SIG-M5 treated with dmso at 0.1 percent for 504 hours (cell line): ENCODE measurements at regions not wholly inside any gene's neighbourhood (a gene's known extent, or its start where the extent isn't known, plus 50 kb on each side); places are given as distances from the start of the nearest gene placed in this dataset.

Source experiments
- DNase-seq: peaks from one replicate; lab custom pipeline; 2025; ENCODE audit not compliant: unreplicated experiment; lab: John Stamatoyannopoulos, UW

GRCh38 chr10:69738858-69739435 is 62.8 kb upstream of the COL13A1 start:
- DNase-seq: no peak

DNA sequence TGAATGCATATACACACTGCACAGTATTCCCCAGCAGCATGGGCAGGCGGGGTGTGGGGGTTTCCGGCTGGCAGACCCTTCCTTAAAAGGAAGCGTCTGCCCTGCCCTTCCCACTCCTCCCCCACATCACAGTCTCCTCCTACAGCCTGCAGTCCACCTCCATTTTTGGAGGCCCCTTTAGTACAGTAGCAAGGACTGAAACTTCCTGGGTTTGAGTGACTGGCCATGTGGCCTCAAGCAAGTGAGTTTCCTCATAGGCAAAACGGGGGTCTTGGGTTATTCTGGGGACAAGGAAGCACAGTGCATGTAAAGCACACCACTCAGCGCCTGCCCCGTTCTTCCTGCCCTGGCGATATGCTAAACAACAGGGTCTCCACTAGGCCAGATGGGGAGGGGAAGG is 62.1 kb upstream of the COL13A1 start:
- DNase-seq: no peak

GRCh38 chr10:69740126-69740525 is 61.6 kb upstream of the COL13A1 start:
- DNase-seq: no peak

DNA sequence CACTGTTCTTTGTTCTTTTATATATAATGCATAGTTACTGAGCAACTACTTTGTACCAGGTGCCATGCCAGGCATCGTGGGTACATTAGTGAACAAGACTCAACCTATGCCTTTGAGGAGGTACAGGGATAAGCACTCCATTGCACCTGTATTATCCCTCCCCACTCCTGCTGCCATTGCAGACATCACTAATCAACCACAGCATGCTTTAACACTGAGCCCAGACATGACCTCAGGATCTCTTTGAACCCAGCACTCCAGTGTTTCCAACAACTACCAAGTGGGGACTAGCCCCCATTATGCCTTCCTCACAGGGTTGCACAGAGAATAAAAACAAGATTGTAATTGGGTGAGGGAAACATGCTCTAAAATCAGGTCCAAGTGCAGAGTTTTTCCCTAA is 60.5 kb upstream of the COL13A1 start:
- no peak for DNase-seq

- DNase-seq: no peak
These were observed 59.9 kb upstream of the COL13A1 start for GRCh38 chr10:69741671-69742355.

- DNase-seq: no peak
These were observed 59.4 kb upstream of the COL13A1 start for GRCh38 chr10:69742356-69742695.

GRCh38 chr10:69742928-69743602 is 58.6 kb upstream of the COL13A1 start:
- DNase-seq: no peak

DNA sequence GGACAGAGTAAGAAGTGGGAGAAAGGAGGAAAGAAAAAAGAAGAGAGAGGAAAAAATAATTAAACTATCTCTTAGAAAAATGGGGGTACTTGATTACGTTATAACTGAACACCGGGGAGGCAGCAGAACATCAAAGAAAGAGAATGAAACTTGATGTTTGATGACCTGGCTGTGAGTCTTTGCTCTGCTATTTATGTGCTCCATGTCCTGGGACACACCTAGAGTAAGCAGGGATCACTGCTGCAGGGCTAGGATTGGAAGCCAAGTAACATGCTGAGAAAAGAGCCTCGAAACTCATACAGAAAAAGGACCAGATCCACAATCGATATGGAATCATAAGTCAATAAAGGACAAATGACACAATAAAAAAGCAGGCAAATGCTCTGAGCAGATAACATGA is 56.7 kb upstream of the COL13A1 start:
- no peak for DNase-seq

- no peak for DNase-seq
These were observed 56.0 kb upstream of the COL13A1 start for GRCh38 chr10:69745698-69746097.

- DNase-seq: no peak
These were observed 54.5 kb upstream of the COL13A1 start for GRCh38 chr10:69747179-69747578.

GRCh38 chr10:69748621-69749020 is 53.1 kb upstream of the COL13A1 start:
- no peak for DNase-seq

DNA sequence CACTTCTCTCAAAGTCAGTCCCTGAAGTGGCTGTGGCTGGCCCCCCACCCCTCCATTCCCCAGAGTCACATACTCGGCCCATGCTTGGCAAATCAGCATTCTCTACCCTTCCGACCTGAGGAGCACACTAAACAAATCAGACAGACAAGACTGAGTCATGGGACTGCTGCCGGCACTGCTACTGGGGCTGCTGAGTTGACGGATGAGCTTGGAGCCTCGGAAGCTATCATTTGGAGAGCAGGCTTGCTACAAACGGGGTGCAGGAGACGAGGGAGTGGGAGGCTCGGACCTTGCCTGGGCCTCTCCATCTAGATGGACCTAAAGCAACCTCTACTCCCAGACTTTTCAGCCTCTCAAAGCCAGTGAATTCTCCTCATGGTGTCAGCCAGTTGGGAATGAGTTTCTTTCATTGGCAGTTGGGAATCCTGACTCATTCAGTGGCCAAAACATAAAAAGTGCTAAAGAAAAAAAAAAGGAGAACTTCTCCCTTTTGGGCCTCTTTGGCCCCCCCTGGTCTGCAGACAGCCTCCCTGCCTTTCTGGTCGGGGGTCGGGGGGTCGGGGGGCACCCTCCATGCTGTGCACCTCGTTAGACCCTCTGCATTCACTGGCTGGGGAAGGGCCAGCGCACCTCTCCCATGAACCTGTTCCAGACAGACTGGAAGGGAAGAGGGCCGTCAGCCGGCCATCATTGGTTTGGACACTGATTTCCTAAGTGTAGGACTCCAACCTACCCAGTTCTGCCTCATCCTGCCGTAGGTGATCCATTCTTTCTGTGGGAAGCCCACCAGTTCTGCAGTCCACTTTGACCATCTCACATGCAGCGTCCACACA is 52.3 kb upstream of the COL13A1 start:
- DNase-seq: no peak

GRCh38 chr10:69750011-69750373 is 51.7 kb upstream of the COL13A1 start:
- no peak for DNase-seq

GRCh38 chr10:69750725-69751124 is 51.0 kb upstream of the COL13A1 start:
- DNase-seq: no peak

DNA sequence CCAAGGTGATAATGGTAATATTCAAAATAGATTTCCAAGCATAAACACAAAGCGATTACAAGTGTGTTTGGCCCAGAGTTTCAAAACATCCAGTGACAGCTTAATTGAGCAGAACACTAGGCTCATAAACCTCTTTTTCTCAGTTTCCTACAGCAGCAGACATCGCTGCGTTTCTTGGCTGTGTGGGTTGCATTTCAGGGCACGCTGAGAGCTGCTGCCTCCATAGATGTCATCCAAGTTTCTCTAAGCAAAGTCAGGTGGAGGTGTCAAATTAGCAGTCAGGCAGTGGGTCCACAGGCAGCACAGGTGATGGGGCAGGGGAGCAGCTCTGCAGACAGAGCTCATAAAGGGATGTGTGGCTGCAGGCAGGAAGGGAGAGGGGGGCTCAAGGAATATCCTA is 50.5 kb upstream of the COL13A1 start:
- no peak for DNase-seq
